Fibroblast of gingiva (primary cell): ENCODE measurements at regions not wholly inside any gene's neighbourhood (a gene's known extent, or its start where the extent isn't known, plus 50 kb on each side); places are given as distances from the start of the nearest gene placed in this dataset.

Experiments used
- DNase-seq: peaks from one replicate; pipeline ENCODE4 v3.0.0-alpha.2; 2011; ENCODE audit warnings: low read depth

- DNase-seq = no peak
These were observed 187.6 kb downstream of the RHOU start for GRCh38 chr1:228922722-228923376.

- no peak for DNase-seq
These were observed 188.9 kb downstream of the RHOU start for GRCh38 chr1:228923973-228924686.

GRCh38 chr1:228925691-228926090 is 190.4 kb downstream of the RHOU start:
- no peak for DNase-seq

- DNase-seq = no peak
These were observed 192.1 kb downstream of the RHOU start for GRCh38 chr1:228927421-228927820.

- DNase-seq = no peak
These were observed 192.9 kb downstream of the RHOU start for GRCh38 chr1:228927946-228928898.

- DNase-seq = no peak
These were observed 194.3 kb downstream of the RHOU start for GRCh38 chr1:228929476-228930027.

- no peak for DNase-seq
These were observed 195.2 kb downstream of the RHOU start for GRCh38 chr1:228930479-228930957.

- no peak for DNase-seq
These were observed 198.5 kb downstream of the RHOU start for GRCh38 chr1:228933753-228934152.

- no peak for DNase-seq
These were observed 200.0 kb downstream of the RHOU start for GRCh38 chr1:228935198-228935663.

- DNase-seq = no peak
These were observed 200.8 kb downstream of the RHOU start for GRCh38 chr1:228935855-228936727.

GRCh38 chr1:228936881-228937280 is 201.6 kb downstream of the RHOU start:
- DNase-seq = no peak

GRCh38 chr1:228937351-228937750 is 202.1 kb downstream of the RHOU start:
- DNase-seq = no peak

- DNase-seq = no peak
These were observed 202.7 kb downstream of the RHOU start for GRCh38 chr1:228937851-228938536.

GRCh38 chr1:228938537-228938901 is 203.2 kb downstream of the RHOU start:
- DNase-seq = no peak

- DNase-seq = no peak
These were observed 203.9 kb downstream of the RHOU start for GRCh38 chr1:228939001-228939691.

GRCh38 chr1:228939881-228940392 is 204.7 kb downstream of the RHOU start:
- no peak for DNase-seq

GRCh38 chr1:228940526-228940925 is 205.2 kb downstream of the RHOU start:
- DNase-seq = no peak

GRCh38 chr1:228940926-228941325 is 205.6 kb downstream of the RHOU start:
- no peak for DNase-seq

GRCh38 chr1:228941666-228942065 is 206.4 kb downstream of the RHOU start:
- no peak for DNase-seq

GRCh38 chr1:228943436-228943835 is 208.2 kb downstream of the RHOU start:
- DNase-seq = no peak
